ENCODE measurements at regions not wholly inside any gene's neighbourhood (a gene's known extent, or its start where the extent isn't known, plus 50 kb on each side); places are given as distances from the start of the nearest gene placed in this dataset.

- peak; percentile 62 for DNase-seq (ENCODE audit: low read depth)
- no peak overlapping the region for H3K4me3 ChIP-seq (ENCODE audit: low read depth, low read length)
- TF ChIP-seq, protein P1, sequence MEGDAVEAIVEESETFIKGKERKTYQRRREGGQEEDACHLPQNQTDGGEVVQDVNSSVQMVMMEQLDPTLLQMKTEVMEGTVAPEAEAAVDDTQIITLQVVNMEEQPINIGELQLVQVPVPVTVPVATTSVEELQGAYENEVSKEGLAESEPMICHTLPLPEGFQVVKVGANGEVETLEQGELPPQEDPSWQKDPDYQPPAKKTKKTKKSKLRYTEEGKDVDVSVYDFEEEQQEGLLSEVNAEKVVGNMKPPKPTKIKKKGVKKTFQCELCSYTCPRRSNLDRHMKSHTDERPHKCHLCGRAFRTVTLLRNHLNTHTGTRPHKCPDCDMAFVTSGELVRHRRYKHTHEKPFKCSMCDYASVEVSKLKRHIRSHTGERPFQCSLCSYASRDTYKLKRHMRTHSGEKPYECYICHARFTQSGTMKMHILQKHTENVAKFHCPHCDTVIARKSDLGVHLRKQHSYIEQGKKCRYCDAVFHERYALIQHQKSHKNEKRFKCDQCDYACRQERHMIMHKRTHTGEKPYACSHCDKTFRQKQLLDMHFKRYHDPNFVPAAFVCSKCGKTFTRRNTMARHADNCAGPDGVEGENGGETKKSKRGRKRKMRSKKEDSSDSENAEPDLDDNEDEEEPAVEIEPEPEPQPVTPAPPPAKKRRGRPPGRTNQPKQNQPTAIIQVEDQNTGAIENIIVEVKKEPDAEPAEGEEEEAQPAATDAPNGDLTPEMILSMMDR (IDR thresholded peaks at IDR 0.05; ENCODE audit: insufficient read depth, low read depth, low read length): no peak
These were observed 109.1 kb upstream of the ELL2 start for GRCh38 chr5:96070622-96071225.

- H3K4me3 ChIP-seq (ENCODE audit: low read depth, low read length): no peak overlapping the region
- TF ChIP-seq, protein P1 (IDR thresholded peaks at IDR 0.05; ENCODE audit: insufficient read depth, low read depth, low read length): no peak
- DNase-seq (ENCODE audit: low read depth): peak; percentile 90
These were observed 106.4 kb upstream of the ELL2 start for GRCh38 chr5:96067894-96068614.

- TF ChIP-seq, protein P1 (IDR thresholded peaks at IDR 0.05; ENCODE audit: insufficient read depth, low read depth, low read length): no peak
- no peak for DNase-seq (ENCODE audit: low read depth)
- H3K4me3 ChIP-seq (ENCODE audit: low read depth, low read length): no peak overlapping the region
These were observed 105.6 kb upstream of the ELL2 start for GRCh38 chr5:96067251-96067650.

- TF ChIP-seq, protein P1 (IDR thresholded peaks at IDR 0.05; ENCODE audit: insufficient read depth, low read depth, low read length): no peak
- H3K4me3 ChIP-seq (ENCODE audit: low read depth, low read length): no peak overlapping the region
- DNase-seq (ENCODE audit: low read depth): no peak
These were observed 104.7 kb upstream of the ELL2 start for GRCh38 chr5:96066386-96066719.

DNA sequence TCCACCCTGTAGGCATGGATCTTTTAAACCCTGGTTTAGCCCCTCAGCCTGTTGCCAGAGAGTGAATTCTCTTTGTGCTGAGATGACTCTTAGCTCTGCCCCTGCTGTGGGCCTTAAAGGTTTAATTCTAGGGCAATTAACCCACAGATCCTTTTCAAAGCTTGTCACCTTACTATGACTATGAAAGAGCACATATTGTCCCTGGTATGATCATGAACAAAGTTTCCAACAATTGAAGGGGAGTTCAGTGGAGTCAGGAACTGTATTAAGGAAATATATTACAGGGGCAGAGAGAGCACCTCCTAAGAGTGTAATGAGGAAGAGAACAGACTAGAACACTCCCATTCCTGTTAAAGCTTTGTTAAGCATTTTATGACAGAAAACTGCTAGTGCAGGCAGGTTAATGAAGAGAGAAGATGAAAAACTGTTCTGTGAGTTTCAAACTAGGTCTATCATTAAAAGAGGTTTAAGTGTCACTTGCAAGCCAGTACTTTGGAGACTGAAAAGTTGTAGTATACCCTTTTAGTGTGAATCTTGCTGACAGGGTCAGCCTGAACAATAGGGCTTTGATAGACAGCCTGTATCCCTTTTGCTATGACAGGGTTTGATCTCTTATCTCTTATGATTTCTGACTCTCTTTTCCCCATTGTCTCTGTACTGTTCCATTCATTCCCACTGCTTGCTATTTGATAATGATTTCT is 104.2 kb upstream of the ELL2 start:
- no peak for DNase-seq (ENCODE audit: low read depth)
- TF ChIP-seq, protein P1 (IDR thresholded peaks at IDR 0.05; ENCODE audit: insufficient read depth, low read depth, low read length): no peak
- H3K4me3 ChIP-seq (ENCODE audit: low read depth, low read length): no peak overlapping the region

- H3K4me3 ChIP-seq (ENCODE audit: low read depth, low read length): no peak overlapping the region
- TF ChIP-seq, protein P1 (IDR thresholded peaks at IDR 0.05; ENCODE audit: insufficient read depth, low read depth, low read length): no peak
- no peak for DNase-seq (ENCODE audit: low read depth)
These were observed 103.2 kb upstream of the ELL2 start for GRCh38 chr5:96064877-96065276.

Measured in fibroblast of villous mesenchyme (primary cell).